HL-60 (cell line): ENCODE measurements at regions not wholly inside any gene's neighbourhood (a gene's known extent, or its start where the extent isn't known, plus 50 kb on each side); places are given as distances from the start of the nearest gene placed in this dataset.

Experiments
- CTCF ChIP-seq: IDR thresholded peaks from one replicate; pipeline ENCODE4 v1.5.1; 2011; ENCODE audit warnings: low read length, control low read depth, inconsistent platforms; ENCODE audit not compliant: insufficient read depth
- POLR2AphosphoS5 ChIP-seq: IDR thresholded peaks from 2 replicates; pipeline ENCODE4 v1.6.1; 2012; ENCODE audit warnings: low read depth

GRCh38 chr18:77777163-77777562, 527.5 kb downstream of the GALR1 start:
- TF ChIP-seq CTCF (no peak), POLR2AphosphoS5 (no peak)
